ENCODE measurements at regions not wholly inside any gene's neighbourhood (a gene's known extent, or its start where the extent isn't known, plus 50 kb on each side); places are given as distances from the start of the nearest gene placed in this dataset.

- no peaks in the 10 kb centered on the region for H3K36me3 ChIP-seq (ENCODE audit: insufficient read depth, low read length)
- peaks cover 3% of the 10 kb centered on the region for H3K4me1 Mint-ChIP-seq (ENCODE audit: low read depth, unreplicated experiment)
- no peak for DNase-seq (ENCODE audit: low read depth)
- no peaks in the 10 kb centered on the region for H3K27me3 ChIP-seq (ENCODE audit: insufficient read depth, low read length)
- H3K4me2 ChIP-seq (ENCODE audit: low read length) = no peak overlapping the region
- no peak overlapping the region for H3K9ac ChIP-seq (ENCODE audit: low read length)
- no peaks in the 10 kb centered on the region for H3K27me3 Mint-ChIP-seq (ENCODE audit: low read depth, unreplicated experiment)
- no peak overlapping the region for H3K27ac ChIP-seq (ENCODE audit: low read depth, low read length)
- no peak overlapping the region for H2AFZ ChIP-seq (ENCODE audit: low read depth, low read length)
- peaks cover 2% of the 10 kb centered on the region for H3K9me3 Mint-ChIP-seq (ENCODE audit: unreplicated experiment)
- TF ChIP-seq CTCF (IDR thresholded peaks at IDR 0.05; ENCODE audit: insufficient read depth, low read depth, low read length) = no peak
- no peaks in the 10 kb centered on the region for H4K20me1 ChIP-seq (ENCODE audit: insufficient read depth, low read length)
- H3K4me1 ChIP-seq (ENCODE audit: insufficient read depth, low read length) = no peaks in the 10 kb centered on the region
- H3K36me3 Mint-ChIP-seq (ENCODE audit: low read depth, unreplicated experiment) = no peaks in the 10 kb centered on the region
- H3K4me3 ChIP-seq (ENCODE audit: insufficient read depth, low read depth, low read length) = no peak overlapping the region
- H3K79me2 ChIP-seq (ENCODE audit: insufficient read depth, low read length) = no peaks in the 10 kb centered on the region
- no peak overlapping the region for H3K27ac Mint-ChIP-seq (ENCODE audit: unreplicated experiment)
- H3K4me3 Mint-ChIP-seq (ENCODE audit: unreplicated experiment) = no peak overlapping the region
- no peak for FAIRE-seq
- no peaks in the 10 kb centered on the region for H3K9me3 ChIP-seq (ENCODE audit: insufficient read depth, low read depth, low read length)
Observed at GRCh38 chr12:87021400-87021799, 765.2 kb upstream of the MGAT4C start.

DNA sequence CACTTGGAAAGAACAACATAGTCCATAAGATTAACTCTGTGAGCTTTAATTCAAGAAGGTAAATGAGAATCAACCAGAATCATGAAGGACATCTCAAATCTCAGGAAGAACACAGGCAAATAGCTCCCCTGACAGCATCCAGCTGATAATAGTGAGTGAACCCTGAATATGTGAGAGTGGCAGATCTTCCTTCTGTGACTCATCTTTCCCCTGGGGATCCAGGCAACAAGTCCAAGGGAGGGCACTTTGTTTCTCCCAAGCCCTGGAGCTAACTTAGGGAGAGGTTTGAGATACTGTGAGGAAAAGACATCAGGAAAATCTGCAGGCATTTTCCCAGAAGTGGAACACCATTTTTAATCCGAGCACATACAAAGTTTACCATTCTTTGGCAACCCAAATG is 763.9 kb upstream of the MGAT4C start:
- H3K36me3 ChIP-seq (ENCODE audit: insufficient read depth, low read length) = no peaks in the 10 kb centered on the region
- no peak overlapping the region for H3K27ac Mint-ChIP-seq (ENCODE audit: unreplicated experiment)
- H3K79me2 ChIP-seq (ENCODE audit: insufficient read depth, low read length) = no peaks in the 10 kb centered on the region
- DNase-seq (ENCODE audit: low read depth) = no peak
- no peak for FAIRE-seq
- TF ChIP-seq EZH2 (IDR thresholded peaks at IDR 0.05; ENCODE audit: insufficient read depth, low read length) (no peak), CTCF (IDR thresholded peaks at IDR 0.05; ENCODE audit: insufficient read depth, low read depth, low read length) (no peak)
- H3K4me2 ChIP-seq (ENCODE audit: low read length) = no peak overlapping the region
- H3K4me3 Mint-ChIP-seq (ENCODE audit: unreplicated experiment) = no peak overlapping the region
- H3K27me3 Mint-ChIP-seq (ENCODE audit: low read depth, unreplicated experiment) = no peaks in the 10 kb centered on the region
- H3K27me3 ChIP-seq (ENCODE audit: insufficient read depth, low read length) = no peaks in the 10 kb centered on the region
- H3K36me3 Mint-ChIP-seq (ENCODE audit: low read depth, unreplicated experiment) = no peaks in the 10 kb centered on the region
- no peaks in the 10 kb centered on the region for H4K20me1 ChIP-seq (ENCODE audit: insufficient read depth, low read length)
- no peaks in the 10 kb centered on the region for H3K4me1 ChIP-seq (ENCODE audit: insufficient read depth, low read length)
- no peaks in the 10 kb centered on the region for H3K4me1 Mint-ChIP-seq (ENCODE audit: low read depth, unreplicated experiment)
- no peak overlapping the region for H3K27ac ChIP-seq (ENCODE audit: low read depth, low read length)
- no peak overlapping the region for H3K9ac ChIP-seq (ENCODE audit: low read length)
- no peaks in the 10 kb centered on the region for H3K9me3 ChIP-seq (ENCODE audit: insufficient read depth, low read depth, low read length)
- peaks cover 2% of the 10 kb centered on the region for H3K9me3 Mint-ChIP-seq (ENCODE audit: unreplicated experiment)
- H2AFZ ChIP-seq (ENCODE audit: low read depth, low read length) = no peak overlapping the region
- no peak overlapping the region for H3K4me3 ChIP-seq (ENCODE audit: insufficient read depth, low read depth, low read length)

- H3K36me3 Mint-ChIP-seq (ENCODE audit: low read depth, unreplicated experiment) = no peaks in the 10 kb centered on the region
- peaks cover 2% of the 10 kb centered on the region for H3K9me3 Mint-ChIP-seq (ENCODE audit: unreplicated experiment)
- H3K27ac ChIP-seq (ENCODE audit: low read depth, low read length) = no peak overlapping the region
- no peak overlapping the region for H3K4me3 Mint-ChIP-seq (ENCODE audit: unreplicated experiment)
- H3K9me3 ChIP-seq (ENCODE audit: insufficient read depth, low read depth, low read length) = no peaks in the 10 kb centered on the region
- H3K4me3 ChIP-seq (ENCODE audit: insufficient read depth, low read depth, low read length) = no peak overlapping the region
- no peaks in the 10 kb centered on the region for H3K27me3 ChIP-seq (ENCODE audit: insufficient read depth, low read length)
- no peak overlapping the region for H3K27ac Mint-ChIP-seq (ENCODE audit: unreplicated experiment)
- TF ChIP-seq CTCF (IDR thresholded peaks at IDR 0.05; ENCODE audit: insufficient read depth, low read depth, low read length) = no peak
- H2AFZ ChIP-seq (ENCODE audit: low read depth, low read length) = no peak overlapping the region
- no peak overlapping the region for H3K9ac ChIP-seq (ENCODE audit: low read length)
- H3K4me1 ChIP-seq (ENCODE audit: insufficient read depth, low read length) = no peaks in the 10 kb centered on the region
- no peaks in the 10 kb centered on the region for H3K36me3 ChIP-seq (ENCODE audit: insufficient read depth, low read length)
- H4K20me1 ChIP-seq (ENCODE audit: insufficient read depth, low read length) = no peaks in the 10 kb centered on the region
- H3K79me2 ChIP-seq (ENCODE audit: insufficient read depth, low read length) = no peaks in the 10 kb centered on the region
- no peak for FAIRE-seq
- H3K4me1 Mint-ChIP-seq (ENCODE audit: low read depth, unreplicated experiment) = no peaks in the 10 kb centered on the region
- no peaks in the 10 kb centered on the region for H3K27me3 Mint-ChIP-seq (ENCODE audit: low read depth, unreplicated experiment)
- H3K4me2 ChIP-seq (ENCODE audit: low read length) = no peak overlapping the region
- no peak for DNase-seq (ENCODE audit: low read depth)
Observed at GRCh38 chr12:87015352-87015751, 759.2 kb upstream of the MGAT4C start.

Measured in astrocyte (in vitro differentiated cells and primary cell).